ENCODE measurements at regions not wholly inside any gene's neighbourhood (a gene's known extent, or its start where the extent isn't known, plus 50 kb on each side); places are given as distances from the start of the nearest gene placed in this dataset.
"Not testable (repeated sequence)": the region's sequence is repeated elsewhere in the genome, so short reads cannot be mapped to it uniquely, and the experiment has no call there.

DNA sequence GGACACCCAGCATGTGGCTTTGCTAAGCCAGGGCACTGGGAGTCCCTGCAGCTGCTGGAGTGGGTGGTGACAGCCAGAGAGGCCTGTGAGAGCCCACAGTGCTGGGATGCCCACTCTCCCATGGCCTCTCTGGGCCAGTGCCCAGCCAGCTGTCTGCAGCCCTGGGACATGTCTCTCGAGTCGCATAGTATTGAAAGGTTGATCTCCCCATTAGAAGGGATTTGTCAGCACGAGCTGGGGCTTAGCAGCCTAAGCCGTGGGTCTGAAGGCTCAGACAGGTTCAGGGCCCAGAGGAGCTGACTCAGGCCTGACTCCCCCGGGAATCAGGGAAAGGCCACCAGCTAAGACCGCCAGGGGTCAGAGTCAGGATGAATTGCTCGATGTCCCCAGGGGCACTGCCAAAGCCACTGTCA, 53.5 kb downstream of the FOXD2 start:
- Histone ChIP-seq H3K9me3 (ENCODE audit: low read length) (no peaks in the 10 kb centered on the region), H3K27me3 (ENCODE audit: control insufficient read depth in 1 of 2, insufficient read depth in 2 of 2, low read length in 2 of 2) (peaks cover 0 to 4% of the 10 kb centered on the region in 2 donors), H3K27ac (ENCODE audit: low read depth, low read length) (no peak overlapping the region), H3K9ac (ENCODE audit: low read length) (no peak overlapping the region), H3K4me1 (ENCODE audit: insufficient read depth, low read length) (no peaks in the 10 kb centered on the region), H3K36me3 (ENCODE audit: insufficient read depth, low read length) (no peaks in the 10 kb centered on the region), H3K4me3 (ENCODE audit: low read depth in 1 of 2, low read length in 2 of 2) (no peak overlapping the region)

DNA sequence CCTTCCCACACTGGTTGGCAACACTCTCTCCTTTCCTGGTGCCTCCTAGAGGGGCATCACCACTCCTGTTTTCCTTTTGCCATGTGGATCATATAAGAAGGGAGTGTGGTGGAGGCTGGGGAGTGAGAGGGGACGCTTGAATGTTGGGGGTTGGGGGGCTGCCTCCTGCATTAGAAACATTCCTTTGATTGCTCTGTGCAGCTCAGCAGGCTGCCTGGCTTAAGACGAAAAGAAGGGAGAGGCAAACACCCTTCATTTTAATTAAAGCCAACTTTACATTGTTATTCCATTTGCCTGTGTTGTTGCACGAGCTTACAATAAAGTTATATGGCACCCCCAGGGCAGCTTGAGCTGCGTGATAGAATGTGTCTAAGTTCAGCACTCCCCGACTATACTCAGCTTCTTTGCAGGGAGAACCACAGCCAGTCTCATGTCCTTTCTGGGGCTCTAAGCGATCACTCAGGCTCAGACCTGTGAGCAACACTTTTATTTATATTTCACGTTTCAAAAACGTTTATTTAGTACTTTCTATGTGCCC, 57.4 kb downstream of the FOXD2 start:
- Histone ChIP-seq H3K36me3 (ENCODE audit: insufficient read depth, low read length) (no peaks in the 10 kb centered on the region), H3K27ac (ENCODE audit: low read depth, low read length) (no peak overlapping the region), H3K4me1 (ENCODE audit: insufficient read depth, low read length) (no peaks in the 10 kb centered on the region), H3K4me3 (ENCODE audit: low read depth in 1 of 2, low read length in 2 of 2) (no peak overlapping the region), H3K27me3 (ENCODE audit: control insufficient read depth in 1 of 2, insufficient read depth in 2 of 2, low read length in 2 of 2) (peaks cover 0 to 4% of the 10 kb centered on the region in 2 donors), H3K9ac (ENCODE audit: low read length) (no peak overlapping the region), H3K9me3 (ENCODE audit: low read length) (no peaks in the 10 kb centered on the region)

DNA sequence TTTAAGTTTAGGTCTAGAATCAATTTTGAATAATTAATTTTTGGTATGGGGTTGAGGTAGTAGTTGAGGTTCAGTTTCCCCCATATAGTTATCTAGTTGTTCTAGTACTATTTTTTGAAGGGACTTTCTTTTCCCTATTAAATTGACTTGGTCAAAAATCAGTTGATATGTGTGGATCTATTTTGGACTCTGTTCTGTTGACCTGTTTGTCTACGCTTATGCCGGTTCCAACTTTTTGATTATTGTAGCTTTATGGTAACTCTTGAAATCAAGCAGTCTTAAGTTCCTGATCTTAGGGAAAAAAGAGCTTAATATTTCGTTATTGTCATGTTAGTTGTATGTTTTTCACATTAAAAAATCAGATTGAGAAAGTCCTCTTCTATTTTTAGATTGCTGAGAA, 60.7 kb downstream of the FOXD2 start:
- Histone ChIP-seq H3K27me3 (ENCODE audit: control insufficient read depth in 1 of 2, insufficient read depth in 2 of 2, low read length in 2 of 2) (no peaks in the 10 kb centered on the region), H3K9ac (ENCODE audit: low read length) (no peak overlapping the region), H3K4me3 (ENCODE audit: low read depth in 1 of 2, low read length in 2 of 2) (no peak overlapping the region), H3K9me3 (ENCODE audit: low read length) (no peaks in the 10 kb centered on the region), H3K27ac (ENCODE audit: low read depth, low read length) (no peak overlapping the region), H3K36me3 (ENCODE audit: insufficient read depth, low read length) (no peaks in the 10 kb centered on the region), H3K4me1 (ENCODE audit: insufficient read depth, low read length) (no peaks in the 10 kb centered on the region)

DNA sequence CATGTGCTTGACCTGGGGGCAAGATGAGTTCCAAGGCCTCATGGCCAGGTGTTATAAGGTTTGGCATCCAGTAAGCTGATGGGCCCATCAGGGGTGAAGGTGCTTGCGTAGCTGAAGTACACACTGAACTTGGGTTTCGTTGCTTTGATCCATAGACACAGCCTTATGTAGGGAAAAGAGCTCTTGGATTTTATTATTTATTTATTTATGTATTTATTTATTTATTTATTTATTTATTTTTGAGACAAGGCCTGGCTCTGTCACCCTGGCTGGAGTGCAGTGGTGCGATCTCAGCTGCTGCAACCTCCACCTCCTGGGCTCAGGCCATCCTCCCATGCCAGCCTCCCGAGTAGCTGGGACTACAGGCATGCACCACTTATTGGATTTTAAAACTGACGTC, 63.2 kb downstream of the FOXD2 start:
- H3K4me1 ChIP-seq (ENCODE audit: insufficient read depth, low read length): no peaks in the 10 kb centered on the region
- H3K4me3 ChIP-seq (ENCODE audit: low read depth in 1 of 2, low read length in 2 of 2): no peak overlapping the region
- H3K27ac ChIP-seq (ENCODE audit: low read depth, low read length): no peak overlapping the region
- no peaks in the 10 kb centered on the region for H3K36me3 ChIP-seq (ENCODE audit: insufficient read depth, low read length)
- H3K27me3 ChIP-seq (ENCODE audit: control insufficient read depth in 1 of 2, insufficient read depth in 2 of 2, low read length in 2 of 2): no peaks in the 10 kb centered on the region
- no peak overlapping the region for H3K9ac ChIP-seq (ENCODE audit: low read length)
- H3K9me3 ChIP-seq (ENCODE audit: low read length): no peaks in the 10 kb centered on the region

DNA sequence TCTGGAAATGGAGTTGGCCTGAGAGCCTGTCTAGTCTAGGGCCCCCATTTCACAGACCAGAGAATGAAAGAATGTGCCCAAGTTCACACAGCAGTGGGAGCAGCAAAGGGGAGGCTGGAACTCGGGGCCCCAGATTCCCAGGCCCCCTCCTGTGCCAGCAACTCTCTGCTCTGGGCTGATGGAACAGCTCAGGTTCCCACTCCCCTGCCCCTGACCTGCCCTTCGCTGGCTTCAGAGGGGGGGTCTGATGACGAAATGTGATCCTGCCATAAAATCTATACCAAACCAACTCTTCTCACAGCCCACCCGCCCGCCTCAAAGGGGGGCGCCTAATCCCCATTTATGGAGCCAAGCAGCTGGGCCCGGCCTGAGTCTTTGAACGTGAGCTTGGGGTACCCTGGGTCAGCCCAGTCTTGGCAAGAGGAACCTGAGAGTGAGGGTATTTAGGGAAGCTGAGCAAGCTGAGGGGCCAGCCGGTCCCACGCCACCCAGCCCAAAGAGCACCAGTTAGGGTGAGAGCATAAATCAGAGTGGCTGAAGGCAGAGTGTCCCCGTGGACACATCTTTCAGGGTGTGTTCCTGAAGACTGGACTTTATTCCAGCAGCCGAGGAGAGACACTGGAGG, 65.0 kb downstream of the FOXD2 start:
- H3K4me3 ChIP-seq (ENCODE audit: low read depth in 1 of 2, low read length in 2 of 2): no peak overlapping the region
- H3K27me3 ChIP-seq (ENCODE audit: control insufficient read depth in 1 of 2, insufficient read depth in 2 of 2, low read length in 2 of 2): peaks cover 0 to 5% of the 10 kb centered on the region in 2 donors
- no peak overlapping the region for H3K9ac ChIP-seq (ENCODE audit: low read length)
- peaks cover 4% of the 10 kb centered on the region for H3K4me1 ChIP-seq (ENCODE audit: insufficient read depth, low read length)
- H3K36me3 ChIP-seq (ENCODE audit: insufficient read depth, low read length): no peaks in the 10 kb centered on the region
- H3K27ac ChIP-seq (ENCODE audit: low read depth, low read length): no peak overlapping the region
- no peaks in the 10 kb centered on the region for H3K9me3 ChIP-seq (ENCODE audit: low read length)

DNA sequence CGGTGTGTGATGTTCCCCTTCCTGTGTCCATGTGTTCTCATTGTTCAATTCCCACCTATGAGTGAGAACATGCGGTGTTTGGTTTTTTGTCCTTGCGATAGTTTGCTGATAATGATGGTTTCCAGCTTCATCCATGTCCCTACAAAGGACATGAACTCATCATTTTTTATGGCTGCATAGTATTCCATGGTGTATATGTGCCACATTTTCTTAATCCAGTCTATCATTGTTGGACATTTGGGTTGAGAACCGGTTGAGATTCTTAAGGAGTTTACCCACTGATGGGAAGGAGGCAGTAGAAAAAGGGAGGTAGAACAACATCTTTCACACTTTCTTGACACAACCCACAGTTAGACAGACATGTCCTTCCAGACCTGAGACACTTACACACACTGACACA, 67.0 kb downstream of the FOXD2 start:
- Histone ChIP-seq H3K27me3 (ENCODE audit: control insufficient read depth in 1 of 2, insufficient read depth in 2 of 2, low read length in 2 of 2) (peaks cover 0 to 18% of the 10 kb centered on the region in 2 donors), H3K4me1 (ENCODE audit: insufficient read depth, low read length) (peaks cover 10% of the 10 kb centered on the region)
- H3K4me3 ChIP-seq (ENCODE audit: low read depth in 1 of 2, low read length in 2 of 2); H3K9me3 ChIP-seq (ENCODE audit: low read length); H3K27ac ChIP-seq (ENCODE audit: low read depth, low read length); H3K36me3 ChIP-seq (ENCODE audit: insufficient read depth, low read length); H3K9ac ChIP-seq (ENCODE audit: low read length): not testable (repeated sequence)

DNA sequence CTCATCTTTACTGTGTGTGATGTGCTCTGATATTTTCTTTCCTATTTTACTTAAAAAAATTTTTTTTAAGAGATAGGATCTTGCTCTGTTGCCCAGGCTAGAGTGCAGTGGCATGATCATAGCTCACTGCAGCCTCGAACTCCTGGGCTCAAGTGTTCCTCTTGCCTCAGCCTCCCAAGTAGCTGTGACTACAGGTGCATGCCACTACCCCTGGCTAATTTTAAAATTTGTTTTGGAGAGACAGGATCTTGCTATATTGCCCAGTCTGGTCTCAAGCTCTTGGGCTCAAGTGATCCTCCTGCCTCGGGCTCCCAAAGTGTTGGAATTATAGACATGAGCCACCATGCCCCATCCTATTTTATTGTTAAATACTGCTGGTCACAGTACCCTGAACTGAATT, 67.4 kb downstream of the FOXD2 start:
- Histone ChIP-seq H3K4me3 (ENCODE audit: low read depth in 1 of 2, low read length in 2 of 2) (no peak overlapping the region), H3K27me3 (ENCODE audit: control insufficient read depth in 1 of 2, insufficient read depth in 2 of 2, low read length in 2 of 2) (peaks cover 0 to 18% of the 10 kb centered on the region in 2 donors), H3K9me3 (ENCODE audit: low read length) (no peaks in the 10 kb centered on the region), H3K27ac (ENCODE audit: low read depth, low read length) (no peak overlapping the region), H3K4me1 (ENCODE audit: insufficient read depth, low read length) (peaks cover 10% of the 10 kb centered on the region), H3K36me3 (ENCODE audit: insufficient read depth, low read length) (no peaks in the 10 kb centered on the region), H3K9ac (ENCODE audit: low read length) (no peak overlapping the region)

DNA sequence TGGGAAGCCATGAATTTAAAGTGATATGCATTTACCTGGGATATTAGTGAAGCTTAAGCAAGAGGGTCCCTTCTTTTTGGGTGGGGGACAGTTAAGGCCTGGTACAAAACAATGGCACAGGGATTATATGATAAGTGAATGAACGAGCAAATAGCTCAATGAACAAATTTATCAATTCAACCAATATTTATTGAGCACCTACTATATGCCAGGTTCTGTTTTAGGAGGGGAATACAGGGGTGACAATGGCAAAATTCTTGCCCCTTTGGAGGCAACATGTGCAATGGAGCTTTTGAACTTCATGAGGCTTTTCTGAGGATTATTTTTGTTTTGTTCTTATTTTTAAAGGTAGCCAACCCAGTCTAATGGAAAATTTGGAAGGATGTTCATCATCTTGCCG, 68.2 kb downstream of the FOXD2 start:
- H3K9me3 ChIP-seq (ENCODE audit: low read length): no peaks in the 10 kb centered on the region
- H3K36me3 ChIP-seq (ENCODE audit: insufficient read depth, low read length): no peaks in the 10 kb centered on the region
- H3K27me3 ChIP-seq (ENCODE audit: control insufficient read depth in 1 of 2, insufficient read depth in 2 of 2, low read length in 2 of 2): peaks cover 0 to 18% of the 10 kb centered on the region in 2 donors
- H3K4me3 ChIP-seq (ENCODE audit: low read depth in 1 of 2, low read length in 2 of 2): no peak overlapping the region
- H3K4me1 ChIP-seq (ENCODE audit: insufficient read depth, low read length): peaks cover 10% of the 10 kb centered on the region
- no peak overlapping the region for H3K27ac ChIP-seq (ENCODE audit: low read depth, low read length)
- H3K9ac ChIP-seq (ENCODE audit: low read length): no peak overlapping the region

DNA sequence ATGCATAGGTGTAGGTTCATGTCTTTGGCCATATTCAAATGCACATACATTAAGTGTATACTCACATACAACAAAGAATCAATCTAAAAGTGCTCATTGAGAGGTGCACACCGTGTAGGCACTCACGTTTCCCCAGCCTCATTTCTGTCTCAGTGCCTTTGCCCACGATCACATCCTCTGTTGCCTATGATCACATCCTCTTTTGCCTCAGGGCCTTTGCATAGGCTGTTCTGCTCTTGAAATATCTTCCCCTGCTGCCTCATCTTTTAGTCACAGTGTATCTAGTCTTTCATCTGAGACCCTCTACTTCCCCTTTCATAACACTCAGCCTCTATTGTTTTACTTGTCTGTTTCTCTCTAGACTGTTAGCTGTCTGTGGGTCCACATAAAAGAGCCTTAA, 69.3 kb downstream of the FOXD2 start:
- Histone ChIP-seq H3K27ac (ENCODE audit: low read depth, low read length) (no peak overlapping the region), H3K27me3 (ENCODE audit: control insufficient read depth in 1 of 2, insufficient read depth in 2 of 2, low read length in 2 of 2) (peaks cover 0 to 18% of the 10 kb centered on the region in 2 donors), H3K9ac (ENCODE audit: low read length) (no peak overlapping the region), H3K4me1 (ENCODE audit: insufficient read depth, low read length) (peaks cover 10% of the 10 kb centered on the region), H3K36me3 (ENCODE audit: insufficient read depth, low read length) (no peaks in the 10 kb centered on the region), H3K9me3 (ENCODE audit: low read length) (no peaks in the 10 kb centered on the region), H3K4me3 (ENCODE audit: low read depth in 1 of 2, low read length in 2 of 2) (no peak overlapping the region)

DNA sequence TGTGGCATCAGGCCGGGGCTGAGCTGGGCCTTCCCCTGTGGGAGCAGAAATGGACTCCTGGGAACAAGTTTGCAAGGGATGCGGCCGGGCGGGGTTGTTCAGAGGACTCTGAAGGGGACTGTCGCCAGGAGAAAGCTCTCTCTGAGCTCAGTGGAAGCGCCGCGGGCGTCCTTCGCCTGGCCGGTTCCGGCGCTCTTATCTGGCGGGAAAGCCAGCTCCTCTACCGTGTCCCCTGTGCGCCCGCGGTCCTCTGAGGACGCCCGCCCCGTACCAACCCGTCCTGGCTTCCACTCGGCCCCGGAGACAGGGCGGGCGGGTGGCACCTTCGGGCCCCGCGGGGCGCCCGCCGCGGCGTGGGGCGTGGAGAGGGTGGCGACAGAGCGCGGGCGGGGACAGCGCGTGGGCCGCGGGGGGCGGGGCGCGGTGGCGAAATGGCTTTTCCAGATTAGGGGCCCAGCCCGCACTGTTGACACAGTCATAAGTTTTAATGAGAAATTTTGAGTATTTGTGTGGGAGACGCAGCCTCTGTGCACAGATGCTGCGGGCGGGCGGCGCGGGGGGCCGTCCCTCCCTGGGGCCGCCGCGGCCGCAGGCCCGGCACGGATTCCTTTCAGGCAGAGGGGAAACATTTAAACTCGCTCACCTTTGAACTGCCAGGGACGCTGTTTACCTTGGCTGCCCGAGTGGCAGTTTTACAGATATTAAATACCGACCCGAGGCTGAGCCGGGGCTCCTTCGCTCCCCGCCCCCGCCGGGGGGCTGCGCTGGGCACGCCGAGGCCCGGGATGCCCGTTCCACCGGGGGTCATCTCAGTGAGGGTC, 70.2 kb downstream of the FOXD2 start:
- H3K9me3 ChIP-seq (ENCODE audit: low read length): no peaks in the 10 kb centered on the region
- peaks cover 0 to 18% of the 10 kb centered on the region in 2 donors for H3K27me3 ChIP-seq (ENCODE audit: control insufficient read depth in 1 of 2, insufficient read depth in 2 of 2, low read length in 2 of 2)
- H3K36me3 ChIP-seq (ENCODE audit: insufficient read depth, low read length): no peaks in the 10 kb centered on the region
- peak overlapping the region; percentile 17 to 55 for H3K4me3 ChIP-seq (ENCODE audit: low read depth in 1 of 2, low read length in 2 of 2)
- H3K9ac ChIP-seq (ENCODE audit: low read length): no peak overlapping the region
- no peak overlapping the region for H3K27ac ChIP-seq (ENCODE audit: low read depth, low read length)
- H3K4me1 ChIP-seq (ENCODE audit: insufficient read depth, low read length): peaks cover 10% of the 10 kb centered on the region

DNA sequence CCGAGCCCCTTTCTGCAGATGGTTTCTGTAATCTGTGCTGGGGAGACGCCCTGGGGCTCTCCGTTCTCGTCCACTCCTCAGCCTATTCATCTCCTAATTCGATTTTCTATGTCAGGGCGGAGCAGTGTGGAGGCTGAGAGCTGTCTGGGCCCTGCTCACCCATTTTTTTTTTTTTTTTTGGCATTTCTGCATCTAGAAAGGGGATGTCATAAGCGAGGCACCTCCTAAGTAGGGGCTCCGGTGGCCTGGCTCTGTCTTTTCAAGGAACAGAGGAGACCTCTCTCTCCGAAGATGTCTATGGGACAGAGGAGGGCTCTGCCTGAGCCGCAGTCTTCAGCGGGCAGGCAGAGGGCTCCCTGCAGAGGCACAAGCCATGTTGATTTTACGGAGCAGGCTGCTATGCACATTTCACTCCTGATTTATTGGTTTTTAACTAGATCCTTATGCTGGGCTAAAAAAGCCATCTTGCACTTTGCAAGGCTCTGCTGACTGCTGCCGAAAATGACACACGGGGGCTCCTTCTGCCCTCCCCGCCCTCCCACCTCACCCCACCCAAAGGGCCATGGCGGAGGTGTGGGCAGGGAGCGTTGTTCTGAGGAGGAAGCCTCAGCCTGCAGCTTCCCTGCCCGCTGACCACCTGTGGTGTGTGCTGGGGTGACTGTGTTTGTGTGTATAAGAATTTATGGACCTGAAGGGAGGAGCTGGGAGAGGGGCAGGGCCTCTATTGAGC, 71.0 kb downstream of the FOXD2 start:
- Histone ChIP-seq H3K9ac (ENCODE audit: low read length) (no peak overlapping the region), H3K27me3 (ENCODE audit: control insufficient read depth in 1 of 2, insufficient read depth in 2 of 2, low read length in 2 of 2) (peaks cover 0 to 18% of the 10 kb centered on the region in 2 donors), H3K4me1 (ENCODE audit: insufficient read depth, low read length) (peaks cover 10% of the 10 kb centered on the region), H3K4me3 (ENCODE audit: low read depth in 1 of 2, low read length in 2 of 2) (peak overlapping the region; percentile 17 to 55), H3K36me3 (ENCODE audit: insufficient read depth, low read length) (no peaks in the 10 kb centered on the region), H3K27ac (ENCODE audit: low read depth, low read length) (no peak overlapping the region), H3K9me3 (ENCODE audit: low read length) (no peaks in the 10 kb centered on the region)

Measured in muscle layer of colon (tissue), 2 donors.